Lower leg skin (tissue), 3 donors: ENCODE measurements at regions not wholly inside any gene's neighbourhood (a gene's known extent, or its start where the extent isn't known, plus 50 kb on each side); places are given as distances from the start of the nearest gene placed in this dataset.
"Not testable (repeated sequence)": the region's sequence is repeated elsewhere in the genome, so short reads cannot be mapped to it uniquely, and the experiment has no call there.

Experiments
- POLR2A ChIP-seq, 2 donors: fragments of 450-650 bp; IDR thresholded peaks; one replicate each; pipeline ENCODE4 v1.6.1; 2016 to 2017; ENCODE audit warnings: antibody characterized with exemption in 2 of 2, mild to moderate bottlenecking in 1 of 2, moderate library complexity in 1 of 2
- TF ChIP-seq, protein P1 (sequence below), 3 donors: fragments of 450-650 bp; IDR thresholded peaks; one replicate each; pipeline ENCODE4 v1.5.1; 2016; ENCODE audit warnings: antibody characterized with exemption in 3 of 3, mild to moderate bottlenecking in 3 of 3, moderate library complexity in 2 of 3

DNA sequence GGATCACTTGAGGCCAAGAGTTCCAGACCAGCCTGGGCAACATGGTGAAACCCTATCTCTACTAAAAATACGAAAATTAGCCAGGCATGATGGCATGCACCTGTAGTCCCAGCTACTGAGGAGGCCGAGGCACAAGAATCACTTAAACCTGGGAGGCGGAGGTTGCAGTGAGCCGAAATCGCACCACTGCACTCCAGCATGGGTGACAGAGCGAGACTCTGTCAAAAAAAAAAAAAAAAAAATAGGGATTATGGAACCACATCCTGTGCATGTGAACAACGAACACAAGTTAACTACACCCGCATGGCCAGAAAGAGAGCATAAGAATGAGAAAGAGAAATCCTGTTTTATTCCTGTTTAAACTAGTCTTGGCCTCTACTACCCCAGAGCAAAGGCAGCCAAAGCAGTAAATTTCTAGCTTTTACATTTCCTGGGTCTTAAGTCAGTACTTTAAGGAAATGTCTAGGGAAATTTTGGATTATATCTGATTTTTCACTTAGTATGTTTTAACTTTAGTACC, 79.1 kb downstream of the KATNIP start:
- not testable (repeated sequence) for TF ChIP-seq POLR2A (IDR thresholded peaks at IDR 0.05)
- TF ChIP-seq, protein P1, sequence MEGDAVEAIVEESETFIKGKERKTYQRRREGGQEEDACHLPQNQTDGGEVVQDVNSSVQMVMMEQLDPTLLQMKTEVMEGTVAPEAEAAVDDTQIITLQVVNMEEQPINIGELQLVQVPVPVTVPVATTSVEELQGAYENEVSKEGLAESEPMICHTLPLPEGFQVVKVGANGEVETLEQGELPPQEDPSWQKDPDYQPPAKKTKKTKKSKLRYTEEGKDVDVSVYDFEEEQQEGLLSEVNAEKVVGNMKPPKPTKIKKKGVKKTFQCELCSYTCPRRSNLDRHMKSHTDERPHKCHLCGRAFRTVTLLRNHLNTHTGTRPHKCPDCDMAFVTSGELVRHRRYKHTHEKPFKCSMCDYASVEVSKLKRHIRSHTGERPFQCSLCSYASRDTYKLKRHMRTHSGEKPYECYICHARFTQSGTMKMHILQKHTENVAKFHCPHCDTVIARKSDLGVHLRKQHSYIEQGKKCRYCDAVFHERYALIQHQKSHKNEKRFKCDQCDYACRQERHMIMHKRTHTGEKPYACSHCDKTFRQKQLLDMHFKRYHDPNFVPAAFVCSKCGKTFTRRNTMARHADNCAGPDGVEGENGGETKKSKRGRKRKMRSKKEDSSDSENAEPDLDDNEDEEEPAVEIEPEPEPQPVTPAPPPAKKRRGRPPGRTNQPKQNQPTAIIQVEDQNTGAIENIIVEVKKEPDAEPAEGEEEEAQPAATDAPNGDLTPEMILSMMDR (IDR thresholded peaks at IDR 0.05), result not testable (repeated sequence)
